Stomach smooth muscle (tissue), 2 donors: ENCODE measurements at regions not wholly inside any gene's neighbourhood (a gene's known extent, or its start where the extent isn't known, plus 50 kb on each side); places are given as distances from the start of the nearest gene placed in this dataset.

Experiments used
- H3K27ac ChIP-seq: one replicate; pipeline ENCODE4 v1.7.0; 2013; ENCODE audit warnings: mild to moderate bottlenecking, low read length, inconsistent platforms
- H3K27me3 ChIP-seq, 2 donors: one replicate each; pipeline ENCODE4 v1.7.0; 2013; ENCODE audit warnings: low read length in 2 of 2; ENCODE audit not compliant: insufficient read depth in 2 of 2, control insufficient read depth in 1 of 2
- H3K36me3 ChIP-seq, 2 donors: one replicate each; pipeline ENCODE4 v1.7.0; 2013; ENCODE audit warnings: low read length in 2 of 2; ENCODE audit not compliant: control insufficient read depth in 2 of 2, insufficient read depth in 2 of 2
- H3K4me1 ChIP-seq: one replicate; pipeline ENCODE4 v1.7.0; 2013; ENCODE audit warnings: low read length; ENCODE audit not compliant: control insufficient read depth, insufficient read depth
- H3K4me3 ChIP-seq, 2 donors: one replicate each; pipeline ENCODE4 v1.7.0; 2013; ENCODE audit warnings: low read length in 2 of 2
- H3K9ac ChIP-seq, 2 donors: one replicate each; pipeline ENCODE4 v1.7.0; 2013; ENCODE audit warnings: low read length in 2 of 2, mild to moderate bottlenecking in 1 of 2
- H3K9me3 ChIP-seq, 2 donors: one replicate each; pipeline ENCODE4 v1.7.0; 2013; ENCODE audit warnings: low read length in 2 of 2; ENCODE audit not compliant: control insufficient read depth in 2 of 2
- donor health status: healthy.
- donor health status: Pancreatic carcinoma.

- no peaks in the 10 kb centered on the region for H3K27me3 ChIP-seq
- H3K9me3 ChIP-seq, result no peaks in the 10 kb centered on the region
- no peak overlapping the region for H3K4me3 ChIP-seq
These were observed 734.1 kb downstream of the GBE1 start for GRCh38 chr3:81027344-81027743.

GRCh38 chr3:81024560-81024959, 736.9 kb downstream of the GBE1 start:
- Histone ChIP-seq H3K27ac (no peak overlapping the region), H3K4me3 (no peak overlapping the region), H3K36me3 (no peaks in the 10 kb centered on the region), H3K4me1 (no peaks in the 10 kb centered on the region), H3K9me3 (no peaks in the 10 kb centered on the region), H3K27me3 (no peaks in the 10 kb centered on the region), H3K9ac (no peak overlapping the region)

More at GRCh38 chr3:81027344-81027743, 734.1 kb downstream of the GBE1 start:
- H3K27ac ChIP-seq, result no peak overlapping the region
- no peak overlapping the region for H3K9ac ChIP-seq
- H3K4me1 ChIP-seq, result no peaks in the 10 kb centered on the region
- no peaks in the 10 kb centered on the region for H3K36me3 ChIP-seq

- H3K4me3 ChIP-seq, result no peak overlapping the region
- no peaks in the 10 kb centered on the region for H3K27me3 ChIP-seq
- no peaks in the 10 kb centered on the region for H3K36me3 ChIP-seq
- no peak overlapping the region for H3K27ac ChIP-seq
- H3K4me1 ChIP-seq, result no peaks in the 10 kb centered on the region
- no peak overlapping the region for H3K9ac ChIP-seq
- no peaks in the 10 kb centered on the region for H3K9me3 ChIP-seq
These were observed 739.1 kb downstream of the GBE1 start for GRCh38 chr3:81022339-81022738.

GRCh38 chr3:81013360-81013759, 748.1 kb downstream of the GBE1 start:
- H3K27me3 ChIP-seq, result no peaks in the 10 kb centered on the region
- peaks cover 0 to 5% of the 10 kb centered on the region in 2 donors for H3K9me3 ChIP-seq
- H3K9ac ChIP-seq, result no peak overlapping the region
- no peaks in the 10 kb centered on the region for H3K4me1 ChIP-seq
- H3K27ac ChIP-seq, result no peak overlapping the region
- no peak overlapping the region for H3K4me3 ChIP-seq
- H3K36me3 ChIP-seq, result no peaks in the 10 kb centered on the region

GRCh38 chr3:81005992-81006391, 755.5 kb downstream of the GBE1 start:
- Histone ChIP-seq H3K4me3 (no peak overlapping the region), H3K27ac (no peak overlapping the region)

GRCh38 chr3:81003817-81004216, 757.6 kb downstream of the GBE1 start:
- H3K9me3 ChIP-seq, result no peaks in the 10 kb centered on the region
- no peak overlapping the region for H3K27ac ChIP-seq
- H3K4me1 ChIP-seq, result no peaks in the 10 kb centered on the region
- no peaks in the 10 kb centered on the region for H3K27me3 ChIP-seq
- H3K9ac ChIP-seq, result no peak overlapping the region
- H3K4me3 ChIP-seq, result no peak overlapping the region
- no peaks in the 10 kb centered on the region for H3K36me3 ChIP-seq

More at GRCh38 chr3:81005992-81006391, 755.5 kb downstream of the GBE1 start:
- H3K36me3 ChIP-seq, result no peaks in the 10 kb centered on the region
- no peaks in the 10 kb centered on the region for H3K4me1 ChIP-seq
- H3K9me3 ChIP-seq, result peaks cover 0 to 2% of the 10 kb centered on the region in 2 donors
- no peak overlapping the region for H3K9ac ChIP-seq
- H3K27me3 ChIP-seq, result no peaks in the 10 kb centered on the region

- H3K27ac ChIP-seq, result no peak overlapping the region
- H3K4me3 ChIP-seq, result no peak overlapping the region
- H3K36me3 ChIP-seq, result no peaks in the 10 kb centered on the region
- no peaks in the 10 kb centered on the region for H3K9me3 ChIP-seq
- H3K4me1 ChIP-seq, result no peaks in the 10 kb centered on the region
- no peaks in the 10 kb centered on the region for H3K27me3 ChIP-seq
- H3K9ac ChIP-seq, result no peak overlapping the region
These were observed 758.3 kb downstream of the GBE1 start for GRCh38 chr3:81003008-81003645.

- no peak overlapping the region for H3K27ac ChIP-seq
- no peak overlapping the region for H3K4me3 ChIP-seq
- no peaks in the 10 kb centered on the region for H3K4me1 ChIP-seq
- H3K9ac ChIP-seq, result no peak overlapping the region
- H3K27me3 ChIP-seq, result no peaks in the 10 kb centered on the region
- no peaks in the 10 kb centered on the region for H3K9me3 ChIP-seq
- H3K36me3 ChIP-seq, result no peaks in the 10 kb centered on the region
These were observed 762.0 kb downstream of the GBE1 start for GRCh38 chr3:80999481-80999880.

- no peak overlapping the region for H3K27ac ChIP-seq
- H3K27me3 ChIP-seq, result no peaks in the 10 kb centered on the region
- H3K36me3 ChIP-seq, result no peaks in the 10 kb centered on the region
- H3K9ac ChIP-seq, result no peak overlapping the region
- H3K4me3 ChIP-seq, result no peak overlapping the region
- H3K4me1 ChIP-seq, result no peaks in the 10 kb centered on the region
- H3K9me3 ChIP-seq, result no peaks in the 10 kb centered on the region
These were observed 763.4 kb downstream of the GBE1 start for GRCh38 chr3:80998022-80998421.

GRCh38 chr3:80997622-80998021, 763.8 kb downstream of the GBE1 start:
- Histone ChIP-seq H3K9me3 (no peaks in the 10 kb centered on the region), H3K27me3 (no peaks in the 10 kb centered on the region), H3K27ac (no peak overlapping the region), H3K4me1 (no peaks in the 10 kb centered on the region), H3K9ac (no peak overlapping the region), H3K36me3 (no peaks in the 10 kb centered on the region), H3K4me3 (no peak overlapping the region)

GRCh38 chr3:80994767-80995166, 766.7 kb downstream of the GBE1 start:
- Histone ChIP-seq H3K9ac (no peak overlapping the region), H3K36me3 (no peaks in the 10 kb centered on the region), H3K9me3 (no peaks in the 10 kb centered on the region), H3K27me3 (no peaks in the 10 kb centered on the region), H3K4me1 (no peaks in the 10 kb centered on the region), H3K27ac (no peak overlapping the region), H3K4me3 (no peak overlapping the region)
